Right lobe of liver (tissue), 4 donors: ENCODE measurements at regions not wholly inside any gene's neighbourhood (a gene's known extent, or its start where the extent isn't known, plus 50 kb on each side); places are given as distances from the start of the nearest gene placed in this dataset.

Experiments
- CTCF ChIP-seq, 4 donors: fragments of 200-600 bp in 3 of 4; fragments of 450-650 bp in 1 of 4; IDR thresholded peaks; one replicate each; pipeline versions ENCODE4 v1.5.1 to v1.8.0; 2016 to 2022; ENCODE audit warnings: antibody characterized with exemption in 4 of 4, mild to moderate bottlenecking in 2 of 4
- POLR2A ChIP-seq: fragments of 450-650 bp; IDR thresholded peaks from one replicate; pipeline ENCODE4 v1.6.1; 2017; ENCODE audit warnings: antibody characterized with exemption, mild to moderate bottlenecking
- donor health status: DM: no; HTN: no; CAD: no.
- donor health status: DM: no; HTN: no; CAD: no.
- donor health status: DM: no; HTN: yes; CAD: no.

GRCh38 chr5:50593681-50594080, 72.8 kb upstream of the PARP8 start:
- TF ChIP-seq CTCF (IDR thresholded peaks at IDR 0.05) (no peak), POLR2A (no peak)
